Ammon's horn (tissue), 1 donor: ENCODE measurements at regions not wholly inside any gene's neighbourhood (a gene's known extent, or its start where the extent isn't known, plus 50 kb on each side); places are given as distances from the start of the nearest gene placed in this dataset.

Experiments used
- DNase-seq: peaks from one replicate; pipeline ENCODE4 v3.0.0-alpha.2; 2016; ENCODE audit warnings: low spot score

- DNase-seq = no peak
Measured at GRCh38 chr6:168134560-168135201, 55.7 kb upstream of the FRMD1 start.

DNA sequence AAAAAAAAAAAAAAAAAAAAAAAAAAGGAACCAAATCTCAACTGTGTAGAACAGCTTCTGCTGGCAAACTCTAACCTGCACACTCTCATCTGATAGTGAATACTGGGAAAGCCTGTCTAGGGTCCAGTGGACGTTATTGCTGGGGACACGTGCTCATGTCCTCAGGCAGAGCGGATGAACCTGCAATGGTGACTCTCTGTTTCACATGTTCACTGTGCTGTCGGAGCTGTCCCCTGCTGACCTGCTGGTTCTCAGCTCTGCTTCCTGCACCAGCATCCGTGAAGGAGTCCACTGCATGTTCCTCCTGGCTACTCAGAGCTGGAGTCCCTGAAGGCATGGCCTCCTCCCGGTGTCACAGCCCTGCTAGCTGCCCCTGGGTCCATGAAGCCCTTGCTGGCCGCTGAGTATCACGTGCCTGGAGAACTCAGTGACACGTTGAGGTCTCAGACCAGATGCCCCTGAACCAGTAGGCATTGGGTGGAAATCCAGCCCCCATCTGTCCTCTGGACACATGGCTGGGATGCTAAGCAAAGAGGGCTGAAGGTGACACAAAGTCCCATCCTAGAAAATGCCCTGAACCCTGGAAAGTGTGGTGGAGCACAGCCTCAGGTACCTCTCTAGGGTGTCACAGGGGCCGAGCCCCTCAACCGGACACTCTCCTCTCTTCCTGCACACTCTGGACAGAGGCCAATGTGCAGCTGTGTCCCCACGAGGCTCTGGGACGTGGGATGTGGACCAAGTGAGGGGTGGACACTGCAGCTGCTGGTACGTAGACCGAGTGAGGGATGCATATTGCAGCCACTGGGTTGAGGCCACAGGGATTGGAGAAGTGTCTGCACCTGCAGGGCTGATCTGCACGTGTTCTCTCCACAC is 54.9 kb upstream of the FRMD1 start:
- DNase-seq = no peak

- peak; percentile 70 for DNase-seq
Measured at GRCh38 chr6:168133168-168133561, 54.2 kb upstream of the FRMD1 start.

DNA sequence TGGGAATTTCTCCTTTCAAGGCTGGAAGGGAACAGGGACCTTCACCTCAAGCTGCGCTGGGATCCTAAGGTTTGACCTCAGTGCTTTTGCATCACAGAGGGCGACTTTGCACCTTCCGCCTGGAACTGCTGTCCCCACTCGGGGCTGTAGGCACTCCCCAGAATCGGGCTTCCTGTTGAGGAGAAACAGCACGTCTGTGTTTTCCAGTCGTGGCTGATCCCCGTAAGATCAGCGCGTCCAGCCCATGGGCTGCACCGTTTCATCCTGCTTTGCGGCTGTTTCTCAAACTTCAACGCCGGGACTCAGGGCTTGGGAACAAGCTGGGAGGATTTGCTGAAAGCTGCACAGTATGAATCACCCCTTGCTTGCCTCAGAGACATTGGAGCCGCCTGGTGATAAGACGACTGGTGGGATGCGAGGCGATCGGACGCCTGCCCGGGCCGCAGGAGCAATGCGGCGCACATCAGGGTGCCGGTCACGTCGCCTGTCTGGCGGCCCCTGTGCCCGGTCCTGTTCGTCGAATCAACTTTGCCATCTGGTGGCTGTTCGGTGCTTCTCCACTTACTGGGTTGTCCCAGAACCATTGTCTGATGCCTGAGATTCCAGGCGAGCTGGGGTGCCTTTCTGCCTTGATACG is 53.6 kb upstream of the FRMD1 start:
- peak; percentile 93 for DNase-seq

GRCh38 chr6:168131464-168132415 is 52.7 kb upstream of the FRMD1 start:
- DNase-seq = no peak

DNA sequence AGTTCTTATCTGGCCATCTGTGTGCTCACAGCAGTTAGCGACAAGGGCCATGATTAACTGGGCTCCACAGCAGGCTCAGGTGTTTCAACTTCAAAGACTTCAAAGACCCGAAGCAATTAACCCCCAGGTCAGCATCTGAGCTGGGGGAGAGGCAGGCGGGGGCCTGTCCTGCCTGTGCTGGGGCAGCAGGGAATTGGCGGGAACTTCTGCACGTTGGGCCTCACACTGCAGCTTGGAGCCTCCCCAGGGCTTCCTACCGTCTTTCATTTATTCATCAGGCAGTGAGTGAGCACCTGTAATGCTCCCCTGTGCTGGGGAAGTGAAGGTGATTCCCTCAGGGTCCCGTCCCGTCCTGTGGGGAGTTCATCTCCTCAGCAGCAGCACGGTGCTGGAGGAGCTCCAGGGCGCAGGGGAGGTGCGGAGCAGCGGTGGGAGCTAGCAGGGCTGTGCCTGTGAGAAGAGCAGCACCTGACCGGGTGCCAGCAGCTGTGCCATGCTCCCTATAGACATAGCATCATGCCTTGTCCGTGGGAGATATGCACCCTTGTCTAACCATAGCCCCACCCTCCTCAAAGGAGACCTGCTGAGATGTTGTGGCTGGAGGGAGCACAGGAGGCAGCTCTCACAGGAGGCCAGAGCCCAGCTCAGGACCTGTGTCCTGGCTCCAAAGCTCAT is 51.8 kb upstream of the FRMD1 start:
- DNase-seq = no peak

DNA sequence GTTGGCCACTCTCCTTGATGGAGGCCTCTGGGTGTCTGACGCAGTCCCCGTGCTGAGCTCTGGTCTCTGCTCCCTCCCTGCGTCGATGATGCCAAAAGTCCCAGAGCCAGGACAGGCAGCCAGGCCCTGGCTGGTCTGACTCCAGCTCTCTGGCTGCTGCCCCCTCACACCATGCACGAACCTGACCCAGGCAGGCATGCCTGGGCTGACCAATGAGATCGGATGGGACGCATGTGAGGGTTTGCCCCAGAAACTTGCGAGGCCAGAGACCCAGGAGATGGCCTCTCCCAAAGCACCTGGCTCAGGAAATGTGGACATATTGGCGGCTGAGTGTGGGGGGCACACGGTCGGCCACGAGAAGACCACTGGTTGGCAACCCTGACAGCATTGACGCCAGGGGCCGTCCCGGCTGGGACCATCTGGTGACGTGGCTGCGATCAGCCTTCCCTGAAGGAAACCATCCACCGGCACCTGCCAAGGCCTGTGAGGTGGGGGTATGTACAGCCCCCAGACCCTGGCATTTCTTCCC is 51.2 kb upstream of the FRMD1 start:
- no peak for DNase-seq

- DNase-seq = no peak
Measured at GRCh38 chr6:168129292-168130167, 50.5 kb upstream of the FRMD1 start.

DNA sequence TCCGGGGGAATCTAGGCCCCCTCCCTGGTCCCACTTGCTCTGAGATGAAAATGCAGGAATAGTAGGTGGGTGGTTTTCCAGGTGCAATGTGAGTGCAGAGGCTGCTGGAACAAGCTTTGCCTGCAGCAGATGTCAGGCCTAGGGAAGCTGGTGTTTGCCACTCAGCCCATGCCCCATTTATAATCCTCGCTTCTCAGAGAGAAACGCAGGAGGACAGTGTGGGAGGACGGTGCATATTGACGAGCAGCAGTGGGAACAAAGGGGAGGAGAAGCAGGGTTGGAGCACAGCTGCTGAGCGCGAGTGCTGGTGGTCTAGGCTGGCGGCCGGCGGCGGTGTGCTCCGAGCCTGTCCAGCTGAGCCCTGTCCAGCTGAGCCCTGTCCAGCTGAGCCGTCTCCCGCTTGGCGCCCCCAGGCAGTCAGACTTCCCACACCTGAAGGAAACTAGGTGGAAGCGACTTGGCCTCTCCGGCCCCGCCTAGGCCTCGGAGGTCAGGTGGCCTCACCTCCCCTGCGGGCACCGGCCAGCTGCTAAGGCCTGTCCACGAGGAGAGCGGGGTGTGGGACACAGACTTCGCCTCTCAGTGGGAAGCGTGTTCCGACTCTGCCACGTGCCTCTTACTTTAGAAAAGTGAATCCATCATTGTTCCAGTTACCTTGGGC is 49.7 kb upstream of the FRMD1 start:
- no peak for DNase-seq
